ENCODE measurements at regions not wholly inside any gene's neighbourhood (a gene's known extent, or its start where the extent isn't known, plus 50 kb on each side); places are given as distances from the start of the nearest gene placed in this dataset.

DNA sequence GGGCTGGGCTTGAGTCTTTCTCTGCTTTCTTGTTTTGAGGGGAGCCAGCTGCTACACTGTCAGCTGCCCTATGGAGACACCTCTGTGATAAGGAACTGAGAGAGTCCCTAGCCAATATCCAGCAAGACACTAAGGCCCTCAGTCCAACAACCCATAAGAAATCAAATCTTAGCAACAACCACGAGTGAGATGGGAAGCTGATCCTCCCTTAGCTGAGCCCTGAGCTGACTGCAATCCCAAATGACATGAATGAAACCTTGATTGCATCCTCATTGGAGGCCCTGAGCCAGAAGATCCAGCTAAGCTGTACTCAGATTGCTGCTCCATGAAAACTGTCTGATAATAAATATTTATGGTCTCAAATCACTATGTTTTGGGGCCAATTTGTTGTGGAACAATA is 302.1 kb upstream of the MME start:
- Histone ChIP-seq H2AFZ (ENCODE audit: low read depth, low read length) (no peak overlapping the region), H3K9me3 (ENCODE audit: insufficient read depth, low read length, severe bottlenecking) (no peaks in the 10 kb centered on the region), H3K36me3 (ENCODE audit: insufficient read depth, low read length) (no peaks in the 10 kb centered on the region), H3K4me1 (ENCODE audit: insufficient read depth, low read length) (no peaks in the 10 kb centered on the region), H3K79me2 (ENCODE audit: insufficient read depth, low read length) (no peaks in the 10 kb centered on the region), H3K9ac (ENCODE audit: low read depth, low read length) (no peak overlapping the region), H3K4me2 (ENCODE audit: insufficient read depth, low read length) (no peak overlapping the region), H3K4me3 (ENCODE audit: low read depth in 1 of 2, low read length in 2 of 2) (no peak overlapping the region), H3K27me3 (ENCODE audit: insufficient read depth, low read length, poor library complexity) (no peaks in the 10 kb centered on the region), H3K27ac (ENCODE audit: low read length) (no peak overlapping the region), H4K20me1 (ENCODE audit: insufficient read depth, low read length) (no peaks in the 10 kb centered on the region)
- TF ChIP-seq EZH2 (IDR thresholded peaks at IDR 0.05; ENCODE audit: borderline replicate concordance, low read depth, low read length, severe bottlenecking), result no peak
- TF ChIP-seq CTCF (IDR thresholded peaks at IDR 0.05; ENCODE audit: borderline replicate concordance, extremely low read depth, low read length, poor library complexity, severe bottlenecking), result no peak
- DNase-seq (no peak), ATAC-seq (ENCODE audit: insufficient read depth, low read depth) (no peak)

- no peak overlapping the region for H3K4me3 ChIP-seq (ENCODE audit: low read depth in 1 of 2, low read length in 2 of 2)
These were observed 303.4 kb upstream of the MME start for GRCh38 chr3:154776549-154777225.

GRCh38 chr3:154775821-154776548 is 304.1 kb upstream of the MME start:
- Histone ChIP-seq H3K27ac (ENCODE audit: low read length) (no peak overlapping the region), H3K4me2 (ENCODE audit: insufficient read depth, low read length) (no peak overlapping the region), H3K79me2 (ENCODE audit: insufficient read depth, low read length) (no peaks in the 10 kb centered on the region), H4K20me1 (ENCODE audit: insufficient read depth, low read length) (no peaks in the 10 kb centered on the region), H3K9ac (ENCODE audit: low read depth, low read length) (no peak overlapping the region), H2AFZ (ENCODE audit: low read depth, low read length) (no peak overlapping the region), H3K27me3 (ENCODE audit: insufficient read depth, low read length, poor library complexity) (no peaks in the 10 kb centered on the region), H3K9me3 (ENCODE audit: insufficient read depth, low read length, severe bottlenecking) (no peaks in the 10 kb centered on the region), H3K36me3 (ENCODE audit: insufficient read depth, low read length) (no peaks in the 10 kb centered on the region), H3K4me3 (ENCODE audit: low read depth in 1 of 2, low read length in 2 of 2) (no peak overlapping the region), H3K4me1 (ENCODE audit: insufficient read depth, low read length) (no peaks in the 10 kb centered on the region)
- TF ChIP-seq EZH2 (IDR thresholded peaks at IDR 0.05; ENCODE audit: borderline replicate concordance, low read depth, low read length, severe bottlenecking) (no peak), CTCF (IDR thresholded peaks at IDR 0.05; ENCODE audit: borderline replicate concordance, extremely low read depth, low read length, poor library complexity, severe bottlenecking) (no peak)
- no peak for ATAC-seq (ENCODE audit: insufficient read depth, low read depth)
- no peak for DNase-seq

More at GRCh38 chr3:154776549-154777225, 303.4 kb upstream of the MME start:
- no peak for DNase-seq
- no peak overlapping the region for H3K27ac ChIP-seq (ENCODE audit: low read length)
- no peak for ATAC-seq (ENCODE audit: insufficient read depth, low read depth)
- no peaks in the 10 kb centered on the region for H3K79me2 ChIP-seq (ENCODE audit: insufficient read depth, low read length)
- no peaks in the 10 kb centered on the region for H3K9me3 ChIP-seq (ENCODE audit: insufficient read depth, low read length, severe bottlenecking)
- no peak overlapping the region for H2AFZ ChIP-seq (ENCODE audit: low read depth, low read length)
- H3K4me2 ChIP-seq (ENCODE audit: insufficient read depth, low read length), result no peak overlapping the region
- no peaks in the 10 kb centered on the region for H3K4me1 ChIP-seq (ENCODE audit: insufficient read depth, low read length)
- no peak for TF ChIP-seq CTCF (IDR thresholded peaks at IDR 0.05; ENCODE audit: borderline replicate concordance, extremely low read depth, low read length, poor library complexity, severe bottlenecking)
- TF ChIP-seq EZH2 (IDR thresholded peaks at IDR 0.05; ENCODE audit: borderline replicate concordance, low read depth, low read length, severe bottlenecking), result no peak
- no peaks in the 10 kb centered on the region for H4K20me1 ChIP-seq (ENCODE audit: insufficient read depth, low read length)
- H3K27me3 ChIP-seq (ENCODE audit: insufficient read depth, low read length, poor library complexity), result no peaks in the 10 kb centered on the region
- H3K36me3 ChIP-seq (ENCODE audit: insufficient read depth, low read length), result no peaks in the 10 kb centered on the region
- no peak overlapping the region for H3K9ac ChIP-seq (ENCODE audit: low read depth, low read length)
